Endodermal cell (in vitro differentiated cells): ENCODE measurements at regions not wholly inside any gene's neighbourhood (a gene's known extent, or its start where the extent isn't known, plus 50 kb on each side); places are given as distances from the start of the nearest gene placed in this dataset.

Experiments
- DNase-seq: peaks from one replicate; pipeline ENCODE4 v3.0.0-alpha.2; 2017
- H3K27ac ChIP-seq: 2 replicates; pipeline ENCODE4 v1.5.1; 2013; ENCODE audit warnings: mild to moderate bottlenecking, low read depth, low read length, moderate library complexity
- H3K27me3 ChIP-seq: 2 replicates; pipeline ENCODE4 v1.6.1; 2013; ENCODE audit warnings: mild to moderate bottlenecking, low read length, moderate library complexity; ENCODE audit not compliant: insufficient read depth, control insufficient read depth, poor library complexity, severe bottlenecking
- H3K36me3 ChIP-seq: 2 replicates; pipeline ENCODE4 v1.7.0; 2013; ENCODE audit warnings: mild to moderate bottlenecking, low read length, moderate library complexity; ENCODE audit not compliant: control insufficient read depth, insufficient read depth
- H3K4me1 ChIP-seq: one replicate; pipeline ENCODE4 v1.7.0; 2013; ENCODE audit warnings: low read length; ENCODE audit not compliant: control insufficient read depth, insufficient read depth
- H3K4me3 ChIP-seq: 2 replicates; pipeline ENCODE4 v1.5.1; 2013; ENCODE audit warnings: mild to moderate bottlenecking, low read length, moderate library complexity
- H3K9ac ChIP-seq: 2 replicates; pipeline ENCODE4 v1.6.1; 2013; ENCODE audit warnings: mild to moderate bottlenecking, low read length, moderate library complexity; ENCODE audit not compliant: poor library complexity, severe bottlenecking; ENCODE audit errors: extremely low read depth
- H3K9me3 ChIP-seq: 2 replicates; pipeline ENCODE4 v1.6.1; 2013; ENCODE audit warnings: mild to moderate bottlenecking, low read length, moderate library complexity; ENCODE audit not compliant: control insufficient read depth
- H3K27ac Mint-ChIP-seq: 2 replicates; pipeline ENCODE4 v1.8.0; 2020; ENCODE audit warnings: mixed read lengths
- H3K27me3 Mint-ChIP-seq: 2 replicates; pipeline ENCODE4 v1.8.0; 2021; ENCODE audit warnings: mild to moderate bottlenecking, mixed read lengths; ENCODE audit not compliant: insufficient read depth
- H3K36me3 Mint-ChIP-seq: 2 replicates; pipeline ENCODE4 v1.8.0; 2020; ENCODE audit warnings: low read depth, mixed read lengths
- H3K4me1 Mint-ChIP-seq: 2 replicates; pipeline ENCODE4 v1.8.0; 2020; ENCODE audit warnings: mixed read lengths
- H3K4me3 Mint-ChIP-seq: 2 replicates; pipeline ENCODE4 v1.8.0; 2020; ENCODE audit warnings: mild to moderate bottlenecking, moderate library complexity, mixed read lengths
- H3K9me3 Mint-ChIP-seq: 2 replicates; pipeline ENCODE4 v1.8.0; 2020; ENCODE audit warnings: mild to moderate bottlenecking, mixed read lengths
- CTCF ChIP-seq: fragments of 200-600 bp; sonication (generic); conservative IDR thresholded peaks from 2 replicates; pipeline ENCODE4 v1.5.0; 2021; ENCODE audit warnings: antibody characterized with exemption, mild to moderate bottlenecking
- WGBS, 2 experiments: methylation state at CpG; one replicate each; pipeline versions ENCODE4 v1.1.5 to v1.1.7; 2013; ENCODE audit warnings: missing lambda C conversion rate in 2 of 2, mixed read lengths in 1 of 2; ENCODE audit not compliant: insufficient coverage in 1 of 2, insufficient read length in 1 of 2; 5-methylcytosine and 5-hydroxymethylcytosine counted together

GRCh38 chr3:171535133-171535532 is 74.9 kb upstream of the TNIK start:
- H3K4me3 Mint-ChIP-seq: no peak overlapping the region
- no peaks in the 10 kb centered on the region for H3K4me1 ChIP-seq
- no peaks in the 10 kb centered on the region for H3K36me3 ChIP-seq
- no peaks in the 10 kb centered on the region for H3K27me3 ChIP-seq
- no peaks in the 10 kb centered on the region for H3K4me1 Mint-ChIP-seq
- H3K27ac ChIP-seq: no peak overlapping the region
- H3K4me3 ChIP-seq: no peak overlapping the region
- H3K27me3 Mint-ChIP-seq: no peaks in the 10 kb centered on the region
- DNase-seq: no peak
- no peaks in the 10 kb centered on the region for H3K9me3 ChIP-seq
- WGBS, 2 experiments: 81% methylated on average over 3 of the region's 3 CpGs; no CpG with 5 or more reads in 1 of the 2 experiments
- H3K36me3 Mint-ChIP-seq: no peaks in the 10 kb centered on the region
- H3K9ac ChIP-seq: no peak overlapping the region
- TF ChIP-seq CTCF: no peak
- no peak overlapping the region for H3K27ac Mint-ChIP-seq
- peaks cover 4% of the 10 kb centered on the region for H3K9me3 Mint-ChIP-seq

- Mint-ChIP-seq H3K27me3 (no peaks in the 10 kb centered on the region), H3K4me3 (no peak overlapping the region), H3K36me3 (no peaks in the 10 kb centered on the region), H3K9me3 (peaks cover 4% of the 10 kb centered on the region), H3K27ac (no peak overlapping the region), H3K4me1 (no peaks in the 10 kb centered on the region)
- 90 to 100% methylated on average over 1 to 2 of the region's 2 CpGs for WGBS, 2 experiments
- Histone ChIP-seq H3K4me1 (no peaks in the 10 kb centered on the region), H3K4me3 (no peak overlapping the region), H3K9ac (no peak overlapping the region), H3K27ac (no peak overlapping the region), H3K27me3 (no peaks in the 10 kb centered on the region), H3K36me3 (no peaks in the 10 kb centered on the region), H3K9me3 (no peaks in the 10 kb centered on the region)
- DNase-seq: no peak
- TF ChIP-seq CTCF: no peak
Observed at GRCh38 chr3:171533702-171534101, 73.5 kb upstream of the TNIK start.

GRCh38 chr3:171532294-171532693 is 72.1 kb upstream of the TNIK start:
- Mint-ChIP-seq H3K27me3 (no peaks in the 10 kb centered on the region), H3K36me3 (no peaks in the 10 kb centered on the region), H3K4me1 (no peaks in the 10 kb centered on the region), H3K27ac (no peak overlapping the region), H3K4me3 (no peak overlapping the region), H3K9me3 (peaks cover 4% of the 10 kb centered on the region)
- WGBS, 2 experiments: 87% methylated on average over 1 of the region's 1 CpG; no CpG with 5 or more reads in 1 of the 2 experiments
- no peak for DNase-seq
- TF ChIP-seq CTCF: no peak
- Histone ChIP-seq H3K4me3 (no peak overlapping the region), H3K27ac (no peak overlapping the region), H3K36me3 (no peaks in the 10 kb centered on the region), H3K9ac (no peak overlapping the region), H3K4me1 (no peaks in the 10 kb centered on the region), H3K27me3 (no peaks in the 10 kb centered on the region), H3K9me3 (no peaks in the 10 kb centered on the region)
